ENCODE measurements at regions not wholly inside any gene's neighbourhood (a gene's known extent, or its start where the extent isn't known, plus 50 kb on each side); places are given as distances from the start of the nearest gene placed in this dataset.

DNA sequence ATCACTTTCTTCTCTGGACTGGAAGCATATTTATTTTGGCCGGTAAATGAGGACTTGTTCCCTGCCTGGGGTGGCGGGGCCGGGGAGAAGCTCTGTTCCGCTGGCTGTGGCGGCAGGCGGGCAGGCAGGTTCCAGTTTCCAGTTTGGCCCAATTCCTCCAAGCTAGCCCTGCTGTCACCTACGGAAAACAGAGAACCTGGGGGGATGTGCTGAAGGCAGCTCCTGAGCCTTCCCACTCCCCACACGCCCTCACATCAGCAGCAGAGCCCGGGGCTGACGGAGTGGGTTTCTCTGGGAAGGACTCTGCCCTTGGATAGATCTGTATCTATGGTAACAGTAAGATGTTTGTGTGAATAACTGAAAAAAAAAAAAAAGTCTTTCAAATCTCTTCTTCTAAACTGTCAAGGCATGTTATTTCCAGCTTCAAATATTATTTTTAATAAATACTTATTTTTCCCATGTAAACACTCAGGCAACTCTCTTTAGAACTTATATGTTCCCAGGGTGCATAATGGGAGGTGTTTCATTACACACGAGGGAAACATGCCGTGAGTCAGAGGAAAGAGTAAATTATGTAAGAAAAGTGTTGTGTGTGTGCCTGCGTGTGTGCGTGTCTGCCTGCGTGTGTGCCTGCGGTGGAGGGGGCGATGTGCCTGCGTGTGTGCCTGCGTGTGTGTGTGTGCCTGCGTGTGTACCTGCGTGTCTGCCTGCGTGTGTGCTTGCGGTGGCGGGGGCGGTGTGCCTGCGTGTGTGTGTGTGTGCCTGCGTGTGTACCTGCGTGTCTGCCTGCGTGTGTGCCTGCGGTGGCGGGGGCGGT, 116.1 kb upstream of the ZNF516 start:
- Mint-ChIP-seq H3K36me3 (ENCODE audit: low read depth, unreplicated experiment) (peaks cover 1% of the 10 kb centered on the region), H3K4me3 (ENCODE audit: unreplicated experiment) (no peak overlapping the region), H3K27ac (ENCODE audit: unreplicated experiment) (no peak overlapping the region), H3K27me3 (ENCODE audit: low read depth, unreplicated experiment) (peaks cover 14% of the 10 kb centered on the region), H3K4me1 (ENCODE audit: low read depth, unreplicated experiment) (no peaks in the 10 kb centered on the region), H3K9me3 (ENCODE audit: unreplicated experiment) (no peaks in the 10 kb centered on the region)
- Histone ChIP-seq H3K9ac (ENCODE audit: low read length) (peak overlapping the region; percentile 64), H3K27ac (ENCODE audit: low read depth, low read length) (no peak overlapping the region), H2AFZ (ENCODE audit: low read depth, low read length) (peak overlapping the region; percentile 50), H3K9me3 (ENCODE audit: insufficient read depth, low read depth, low read length) (no peaks in the 10 kb centered on the region), H3K79me2 (ENCODE audit: insufficient read depth, low read length) (no peaks in the 10 kb centered on the region), H3K4me3 (ENCODE audit: insufficient read depth, low read depth, low read length) (peak overlapping the region; percentile 40), H3K4me2 (ENCODE audit: low read length) (peak overlapping the region; percentile 83), H4K20me1 (ENCODE audit: insufficient read depth, low read length) (no peaks in the 10 kb centered on the region), H3K27me3 (ENCODE audit: insufficient read depth, low read length) (peaks cover 4% of the 10 kb centered on the region), H3K36me3 (ENCODE audit: insufficient read depth, low read length) (no peaks in the 10 kb centered on the region), H3K4me1 (ENCODE audit: insufficient read depth, low read length) (peaks cover 7% of the 10 kb centered on the region)
- DNase-seq (ENCODE audit: low read depth): peak; percentile 61
- TF ChIP-seq, protein P1, sequence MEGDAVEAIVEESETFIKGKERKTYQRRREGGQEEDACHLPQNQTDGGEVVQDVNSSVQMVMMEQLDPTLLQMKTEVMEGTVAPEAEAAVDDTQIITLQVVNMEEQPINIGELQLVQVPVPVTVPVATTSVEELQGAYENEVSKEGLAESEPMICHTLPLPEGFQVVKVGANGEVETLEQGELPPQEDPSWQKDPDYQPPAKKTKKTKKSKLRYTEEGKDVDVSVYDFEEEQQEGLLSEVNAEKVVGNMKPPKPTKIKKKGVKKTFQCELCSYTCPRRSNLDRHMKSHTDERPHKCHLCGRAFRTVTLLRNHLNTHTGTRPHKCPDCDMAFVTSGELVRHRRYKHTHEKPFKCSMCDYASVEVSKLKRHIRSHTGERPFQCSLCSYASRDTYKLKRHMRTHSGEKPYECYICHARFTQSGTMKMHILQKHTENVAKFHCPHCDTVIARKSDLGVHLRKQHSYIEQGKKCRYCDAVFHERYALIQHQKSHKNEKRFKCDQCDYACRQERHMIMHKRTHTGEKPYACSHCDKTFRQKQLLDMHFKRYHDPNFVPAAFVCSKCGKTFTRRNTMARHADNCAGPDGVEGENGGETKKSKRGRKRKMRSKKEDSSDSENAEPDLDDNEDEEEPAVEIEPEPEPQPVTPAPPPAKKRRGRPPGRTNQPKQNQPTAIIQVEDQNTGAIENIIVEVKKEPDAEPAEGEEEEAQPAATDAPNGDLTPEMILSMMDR (IDR thresholded peaks at IDR 0.05; ENCODE audit: insufficient read depth, low read depth, low read length): no peak
- TF ChIP-seq EZH2 (IDR thresholded peaks at IDR 0.05; ENCODE audit: insufficient read depth, low read length): no peak
- FAIRE-seq: no peak

DNA sequence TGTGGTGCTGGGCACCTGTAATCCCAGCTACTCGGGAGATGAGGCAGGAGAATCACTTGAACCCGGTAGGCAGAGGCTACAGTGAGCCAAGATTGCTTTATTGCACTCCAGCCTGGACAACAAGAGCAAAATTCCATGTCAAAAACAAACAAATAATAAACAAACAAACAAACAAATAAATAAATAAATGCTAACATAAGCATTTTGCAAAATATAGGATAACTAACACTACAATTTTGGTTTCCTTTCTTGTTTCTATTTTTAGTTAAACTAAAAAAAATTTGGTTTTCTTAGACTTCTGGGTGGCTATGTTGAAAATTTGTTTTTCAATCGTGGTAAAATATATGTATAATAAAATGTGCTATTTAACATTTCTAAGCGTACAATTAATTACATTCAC, 115.0 kb upstream of the ZNF516 start:
- no peaks in the 10 kb centered on the region for H3K36me3 ChIP-seq (ENCODE audit: insufficient read depth, low read length)
- H3K4me1 ChIP-seq (ENCODE audit: insufficient read depth, low read length): peaks cover 7% of the 10 kb centered on the region
- Mint-ChIP-seq H3K4me3 (ENCODE audit: unreplicated experiment) (no peak overlapping the region), H3K9me3 (ENCODE audit: unreplicated experiment) (no peaks in the 10 kb centered on the region), H3K36me3 (ENCODE audit: low read depth, unreplicated experiment) (peaks cover 1% of the 10 kb centered on the region), H3K27me3 (ENCODE audit: low read depth, unreplicated experiment) (peaks cover 10% of the 10 kb centered on the region), H3K4me1 (ENCODE audit: low read depth, unreplicated experiment) (no peaks in the 10 kb centered on the region), H3K27ac (ENCODE audit: unreplicated experiment) (no peak overlapping the region)
- FAIRE-seq: no peak
- H3K4me3 ChIP-seq (ENCODE audit: insufficient read depth, low read depth, low read length): no peak overlapping the region
- no peak for DNase-seq (ENCODE audit: low read depth)
- TF ChIP-seq, protein P1 (IDR thresholded peaks at IDR 0.05; ENCODE audit: insufficient read depth, low read depth, low read length): no peak
- TF ChIP-seq EZH2 (IDR thresholded peaks at IDR 0.05; ENCODE audit: insufficient read depth, low read length): no peak
- H3K9ac ChIP-seq (ENCODE audit: low read length): no peak overlapping the region
- no peak overlapping the region for H3K27ac ChIP-seq (ENCODE audit: low read depth, low read length)
- H3K27me3 ChIP-seq (ENCODE audit: insufficient read depth, low read length): peaks cover 2% of the 10 kb centered on the region
- peak overlapping the region; percentile 83 for H3K4me2 ChIP-seq (ENCODE audit: low read length)
- no peaks in the 10 kb centered on the region for H4K20me1 ChIP-seq (ENCODE audit: insufficient read depth, low read length)
- H2AFZ ChIP-seq (ENCODE audit: low read depth, low read length): no peak overlapping the region
- no peaks in the 10 kb centered on the region for H3K9me3 ChIP-seq (ENCODE audit: insufficient read depth, low read depth, low read length)
- no peaks in the 10 kb centered on the region for H3K79me2 ChIP-seq (ENCODE audit: insufficient read depth, low read length)

DNA sequence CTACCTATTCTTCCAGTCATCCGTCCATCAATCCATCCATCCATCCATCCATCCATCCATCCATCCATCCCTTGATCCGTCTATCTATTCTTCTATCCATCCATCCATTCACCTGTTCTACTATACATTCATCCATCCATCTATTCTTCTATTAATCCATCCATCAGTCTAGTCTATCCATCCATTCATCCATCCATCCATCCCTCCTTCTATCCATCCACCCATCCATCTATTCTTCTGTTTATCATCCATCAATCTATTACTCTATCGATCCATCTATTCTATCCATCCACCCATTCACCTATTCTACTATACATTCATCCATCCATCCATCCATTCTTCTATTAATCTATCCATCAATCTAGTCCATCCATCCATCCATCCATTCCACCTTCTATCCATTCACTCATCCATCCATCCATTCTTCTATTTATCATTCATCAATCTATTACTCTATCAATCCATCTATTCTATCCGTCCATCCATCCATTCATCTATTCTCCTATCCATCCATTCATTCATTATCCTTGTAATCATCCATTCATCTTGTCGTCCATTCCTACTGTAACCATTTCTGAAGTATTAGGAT, 110.4 kb upstream of the ZNF516 start:
- no peak overlapping the region for H3K9ac ChIP-seq (ENCODE audit: low read length)
- H3K27me3 ChIP-seq (ENCODE audit: insufficient read depth, low read length): peaks cover 6% of the 10 kb centered on the region
- Mint-ChIP-seq H3K27me3 (ENCODE audit: low read depth, unreplicated experiment) (peaks cover 5% of the 10 kb centered on the region), H3K36me3 (ENCODE audit: low read depth, unreplicated experiment) (no peaks in the 10 kb centered on the region), H3K4me1 (ENCODE audit: low read depth, unreplicated experiment) (no peaks in the 10 kb centered on the region), H3K27ac (ENCODE audit: unreplicated experiment) (no peak overlapping the region), H3K4me3 (ENCODE audit: unreplicated experiment) (no peak overlapping the region), H3K9me3 (ENCODE audit: unreplicated experiment) (peaks cover 1% of the 10 kb centered on the region)
- FAIRE-seq: no peak
- H3K4me2 ChIP-seq (ENCODE audit: low read length): no peak overlapping the region
- no peaks in the 10 kb centered on the region for H3K36me3 ChIP-seq (ENCODE audit: insufficient read depth, low read length)
- H3K79me2 ChIP-seq (ENCODE audit: insufficient read depth, low read length): no peaks in the 10 kb centered on the region
- no peaks in the 10 kb centered on the region for H4K20me1 ChIP-seq (ENCODE audit: insufficient read depth, low read length)
- H3K9me3 ChIP-seq (ENCODE audit: insufficient read depth, low read depth, low read length): no peaks in the 10 kb centered on the region
- peaks cover under 1% of the 10 kb centered on the region for H3K4me1 ChIP-seq (ENCODE audit: insufficient read depth, low read length)
- TF ChIP-seq EZH2 (IDR thresholded peaks at IDR 0.05; ENCODE audit: insufficient read depth, low read length): no peak
- TF ChIP-seq, protein P1 (IDR thresholded peaks at IDR 0.05; ENCODE audit: insufficient read depth, low read depth, low read length): no peak
- no peak overlapping the region for H3K4me3 ChIP-seq (ENCODE audit: insufficient read depth, low read depth, low read length)
- no peak for DNase-seq (ENCODE audit: low read depth)
- H3K27ac ChIP-seq (ENCODE audit: low read depth, low read length): no peak overlapping the region
- no peak overlapping the region for H2AFZ ChIP-seq (ENCODE audit: low read depth, low read length)

Data from astrocyte (in vitro differentiated cells and primary cell).